Sigmoid colon (tissue), 4 donors: ENCODE measurements at regions not wholly inside any gene's neighbourhood (a gene's known extent, or its start where the extent isn't known, plus 50 kb on each side); places are given as distances from the start of the nearest gene placed in this dataset.

Experiments
- CTCF ChIP-seq, 4 experiments: fragments of 450-650 bp in 3 of 4; fragments of 200-600 bp in 1 of 4; IDR thresholded peaks; one replicate each; pipeline ENCODE4 v1.5.1; 2016 to 2019; ENCODE audit warnings: antibody characterized with exemption in 4 of 4, mild to moderate bottlenecking in 3 of 4, moderate library complexity in 2 of 4
- POLR2AphosphoS5 ChIP-seq, 4 donors: sonication (generic); formaldehyde crosslinking; IDR thresholded peaks; one replicate each; pipeline ENCODE4 v1.6.1; 2017; ENCODE audit warnings: antibody characterized with exemption in 4 of 4

- no peak for TF ChIP-seq CTCF (IDR thresholded peaks at IDR 0.05)
- no peak for TF ChIP-seq POLR2AphosphoS5 (IDR thresholded peaks at IDR 0.05)
These were observed 557.8 kb downstream of the SUCLG1 start for GRCh38 chr2:83901317-83901716.
